SK-MEL-5 (cell line): ENCODE measurements at regions not wholly inside any gene's neighbourhood (a gene's known extent, or its start where the extent isn't known, plus 50 kb on each side); places are given as distances from the start of the nearest gene placed in this dataset.
A peak's percentile ranks its signal among the peaks of the same experiment; 100 is the strongest.

ENCODE experiments used
- DNase-seq: peaks from one replicate; pipeline ENCODE4 v3.0.0-alpha.2; 2016; ENCODE audit warnings: low read depth, low spot score
- in situ Hi-C: cut with HindIII; loops from 2 replicates; pipeline ENCODE4 v1.10.0; 2016; ENCODE audit warnings: low sequenced_read_pairs, high pct_unique_total_duplicates, low pct_unique_long_range_greater_than_20kb

DNA sequence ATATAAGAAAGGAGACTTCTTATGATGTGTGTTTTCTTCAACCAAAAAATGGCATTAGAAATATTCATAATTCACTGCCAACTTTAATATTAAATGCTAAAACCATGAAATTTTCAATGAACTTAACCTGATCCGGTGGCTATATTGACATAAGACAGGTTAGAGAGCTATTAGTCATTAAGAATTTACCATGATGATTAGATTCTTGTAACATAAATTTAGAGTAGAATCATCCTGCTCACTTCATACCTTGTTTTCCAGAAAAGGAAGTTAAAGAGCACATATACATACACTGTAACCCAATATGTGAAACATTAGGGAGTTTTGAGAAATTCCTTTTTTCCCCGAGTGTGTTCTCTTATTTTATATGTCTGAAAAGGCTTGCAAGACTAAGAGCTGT is 430.3 kb upstream of the SEMA3A start:
- no peak for DNase-seq
- in situ Hi-C loops: no loop called here

DNA sequence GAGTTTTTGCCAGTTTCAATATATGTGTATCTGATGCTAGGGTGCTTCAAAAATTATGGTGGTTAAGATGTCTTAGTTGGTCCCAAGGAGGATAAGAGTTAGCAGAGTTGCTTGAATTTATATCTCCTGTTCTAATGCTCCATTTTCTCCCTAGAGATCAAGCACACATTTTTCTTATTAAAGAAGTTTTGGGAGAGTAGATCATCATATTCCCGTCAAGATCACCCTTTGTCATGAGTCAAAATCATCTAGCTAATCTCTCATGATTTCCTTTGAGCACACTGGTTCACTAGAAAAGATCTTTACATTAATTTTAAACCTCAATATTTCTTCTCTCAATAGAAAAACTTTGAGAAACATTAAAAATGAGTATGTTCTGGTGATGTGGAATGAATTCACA is 429.9 kb upstream of the SEMA3A start:
- in situ Hi-C loops: no loop called here
- DNase-seq: no peak

DNA sequence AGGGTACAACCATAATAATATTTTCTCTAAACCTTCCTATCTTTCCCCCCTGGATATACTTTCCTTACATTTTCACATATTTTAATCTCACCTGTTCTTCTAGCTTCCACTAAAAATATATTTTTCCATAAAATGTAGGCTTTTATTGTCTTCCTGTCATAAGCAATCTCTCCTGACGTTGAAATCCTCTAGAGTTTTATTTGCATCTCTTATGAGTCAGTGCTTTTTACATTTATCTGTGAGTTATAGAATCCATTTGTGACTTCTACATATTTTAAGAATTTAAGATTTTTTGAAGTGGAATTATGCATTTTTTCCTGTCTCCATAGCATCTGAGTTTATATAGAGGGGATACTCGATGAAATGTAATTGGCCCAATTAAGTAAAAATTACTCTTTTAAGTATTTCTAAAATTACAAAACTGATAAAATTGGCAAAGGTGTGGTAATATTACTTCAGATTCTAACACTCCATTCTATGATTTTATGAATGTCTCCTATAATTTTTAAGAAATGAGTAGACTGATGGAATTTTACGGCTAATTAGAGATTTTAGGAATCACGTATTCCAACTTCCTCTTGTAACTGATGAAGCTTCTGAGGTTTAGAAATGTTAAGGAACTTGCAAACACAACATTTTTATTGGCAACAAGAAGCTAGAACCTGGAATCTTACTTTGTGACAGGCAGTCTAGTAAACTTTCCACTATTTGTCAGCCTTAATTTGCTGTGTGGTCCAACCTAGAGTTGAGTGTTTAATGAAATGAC is 422.9 kb upstream of the SEMA3A start:
- no peak for DNase-seq

DNA sequence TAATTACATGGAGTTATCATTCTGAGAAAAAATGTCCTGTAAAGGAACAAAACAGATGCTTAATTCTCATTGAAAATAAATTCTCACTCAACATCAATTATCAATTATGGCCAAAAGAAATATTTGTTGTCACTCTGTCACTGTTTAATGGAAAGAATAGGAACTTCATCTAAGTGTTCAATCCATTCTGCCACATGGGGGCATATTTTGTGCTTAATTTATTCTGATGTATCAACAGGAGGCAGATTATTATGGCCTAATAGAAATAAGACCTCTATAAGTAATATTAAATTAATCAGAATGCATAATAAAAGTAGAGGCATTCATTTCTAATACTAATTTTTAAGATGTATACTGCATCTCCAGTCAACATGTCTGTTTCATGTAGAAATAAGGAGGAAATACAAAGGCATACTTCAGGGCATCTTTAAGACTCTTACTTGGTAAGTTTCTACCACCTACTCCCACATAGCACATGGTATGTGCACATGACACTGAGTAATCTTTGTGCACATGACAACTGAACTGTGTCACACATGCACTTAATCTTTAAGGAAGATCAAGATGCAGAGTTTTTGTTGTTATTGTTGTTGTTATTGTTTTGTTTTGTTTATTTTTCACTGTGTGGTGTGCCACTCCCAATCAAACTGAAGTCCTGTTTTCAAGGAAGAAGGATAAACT is 420.4 kb upstream of the SEMA3A start:
- in situ Hi-C loops: no loop called here
- peak; percentile 77 for DNase-seq

More for the DNA sequence above, 422.9 kb upstream of the SEMA3A start:
- in situ Hi-C loops: no loop called here

DNA sequence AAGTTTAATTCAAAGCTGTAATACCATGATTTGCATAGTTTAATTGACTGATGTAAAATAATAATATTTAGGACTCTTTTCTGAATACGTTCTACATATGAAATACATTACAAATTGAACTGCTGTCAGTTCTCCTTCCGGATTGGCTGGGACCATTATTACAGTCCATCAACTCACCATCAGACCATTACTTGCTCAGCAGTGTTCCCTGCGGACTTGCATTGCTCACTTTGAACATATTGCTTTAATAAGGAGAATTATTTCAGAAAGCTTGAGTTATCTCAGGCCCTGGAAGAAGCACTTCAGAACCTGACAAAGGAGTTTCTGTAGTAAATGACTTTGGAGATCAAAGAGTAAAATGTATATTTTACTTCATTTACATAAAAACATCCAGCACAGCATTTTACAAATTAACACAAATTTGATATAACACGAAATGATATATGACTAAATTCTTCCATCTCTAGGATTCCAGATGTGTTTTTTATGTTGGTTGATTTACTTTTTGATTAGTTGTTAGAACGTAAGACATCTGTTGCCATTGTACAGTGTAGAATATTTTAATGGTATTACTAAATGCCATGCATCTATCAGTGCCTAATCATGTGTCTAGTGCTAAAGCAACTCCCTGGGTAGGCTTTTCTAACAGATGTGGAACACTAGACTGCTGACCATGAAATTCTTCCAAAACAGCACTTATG is 418.5 kb upstream of the SEMA3A start:
- in situ Hi-C loops: no loop called here
- no peak for DNase-seq

DNA sequence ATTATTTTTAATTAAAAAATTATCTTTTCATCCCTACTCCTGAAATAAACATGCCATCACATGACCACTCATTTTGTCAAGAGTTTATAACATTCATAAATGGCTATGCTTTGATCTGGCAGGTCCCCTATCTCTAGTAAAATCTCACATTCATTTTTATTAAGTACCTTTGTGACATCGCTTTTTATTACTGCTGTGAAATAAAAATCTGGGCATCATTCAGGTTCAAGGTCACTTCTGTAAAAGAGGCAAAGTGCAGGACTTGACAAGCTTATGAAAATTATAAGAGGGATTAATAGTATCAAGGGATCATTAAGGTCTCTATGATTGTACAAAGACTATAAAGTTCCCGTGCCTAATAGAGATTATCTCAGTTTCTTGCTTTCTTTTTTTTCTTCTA is 416.8 kb upstream of the SEMA3A start:
- in situ Hi-C loops: no loop called here
- DNase-seq: no peak

DNA sequence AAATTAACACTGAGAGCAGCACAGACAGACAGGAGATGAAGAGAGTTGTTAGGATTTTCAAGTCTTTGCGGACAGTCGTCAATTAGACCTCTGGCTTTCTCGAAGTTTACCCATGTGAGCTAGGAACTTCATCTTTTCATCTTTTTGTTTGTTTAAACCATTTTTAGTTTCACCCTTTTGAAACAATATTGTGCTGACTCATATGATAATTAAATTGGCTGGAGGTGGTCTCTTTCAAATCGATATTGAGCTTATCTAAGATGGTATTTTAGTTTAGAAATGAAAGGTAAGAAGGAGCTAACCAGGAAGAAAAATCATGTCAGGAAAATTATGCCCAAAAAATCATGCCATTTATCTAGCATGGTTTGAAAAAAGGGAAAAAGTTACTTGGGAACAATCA is 415.8 kb upstream of the SEMA3A start:
- no peak for DNase-seq
- in situ Hi-C loops: no loop called here

DNA sequence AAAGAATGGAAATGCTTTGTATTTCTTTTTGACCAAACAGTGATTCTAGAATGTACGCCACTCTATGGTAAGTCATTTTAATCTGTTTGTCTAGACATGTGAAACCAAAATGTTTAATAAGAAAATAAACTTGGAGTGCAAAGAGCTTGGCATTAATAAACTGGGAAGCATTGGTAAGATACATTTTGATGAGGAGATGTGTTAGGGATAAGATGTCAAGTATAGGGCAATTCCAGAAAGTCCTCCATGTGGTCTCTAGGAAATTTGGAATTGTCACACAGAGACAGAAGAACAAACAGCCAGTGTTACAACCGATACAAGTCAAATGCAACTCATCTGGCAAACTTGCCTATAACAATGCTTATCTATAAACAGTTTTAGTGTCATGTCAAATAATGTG is 410.7 kb upstream of the SEMA3A start:
- no peak for DNase-seq
- in situ Hi-C loops: no loop called here

DNA sequence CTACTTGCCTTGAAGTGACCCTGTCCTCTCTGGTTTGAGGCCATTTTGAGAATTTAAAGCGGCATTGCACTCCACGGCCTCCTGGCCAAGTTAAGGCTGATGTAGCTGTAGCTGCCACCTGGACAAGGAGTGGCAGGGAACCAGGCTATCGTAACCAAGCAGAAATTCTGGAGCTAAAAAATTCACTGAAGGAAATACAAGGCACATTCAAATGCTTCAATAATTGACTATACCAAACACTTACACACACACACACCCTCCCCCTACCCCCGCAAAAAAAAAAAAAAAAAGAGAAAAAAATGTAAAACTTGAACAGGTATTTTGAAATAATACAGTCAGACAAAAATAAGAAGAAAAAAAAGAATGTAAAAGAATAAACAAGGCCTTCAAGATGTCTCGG is 409.0 kb upstream of the SEMA3A start:
- in situ Hi-C loops: no loop called here
- DNase-seq: no peak

DNA sequence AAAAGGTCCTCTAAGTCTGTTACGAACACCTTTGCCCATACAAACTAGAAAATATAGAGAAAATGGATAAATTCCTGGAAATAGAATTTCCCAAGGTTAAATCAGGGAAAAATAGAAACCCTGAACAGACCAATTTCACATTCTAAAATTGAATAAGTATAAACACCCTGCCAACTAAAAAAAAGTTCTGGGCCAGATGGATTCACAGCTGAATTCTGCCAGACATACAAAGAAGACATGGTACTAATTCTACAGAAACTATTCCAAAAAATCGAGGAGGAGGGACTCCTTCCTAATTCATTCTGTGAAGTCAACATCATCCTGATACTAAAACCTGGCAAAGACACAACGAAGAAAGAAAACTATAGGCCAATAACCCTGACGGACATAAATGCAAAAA is 400.4 kb upstream of the SEMA3A start:
- in situ Hi-C loops: no loop called here
- DNase-seq: no peak

DNA sequence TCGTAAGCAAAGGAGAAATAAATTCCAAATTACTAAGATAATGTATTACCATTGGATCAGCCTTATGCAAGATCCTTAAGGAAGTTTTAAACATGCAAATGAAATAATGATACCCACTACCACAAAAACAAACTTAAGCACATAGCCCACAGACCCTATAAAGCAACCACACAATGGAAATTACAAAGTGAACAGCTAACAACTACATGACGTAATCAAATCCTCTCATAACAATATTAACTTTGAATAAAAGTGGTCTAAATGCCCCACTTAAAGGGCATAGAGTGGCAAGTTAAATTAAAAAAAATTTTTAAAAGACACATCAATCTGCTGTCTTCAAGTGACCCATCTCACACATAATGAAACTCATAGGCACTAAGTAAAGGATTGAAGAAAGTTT is 397.3 kb upstream of the SEMA3A start:
- DNase-seq: no peak
- in situ Hi-C loops: no loop called here

DNA sequence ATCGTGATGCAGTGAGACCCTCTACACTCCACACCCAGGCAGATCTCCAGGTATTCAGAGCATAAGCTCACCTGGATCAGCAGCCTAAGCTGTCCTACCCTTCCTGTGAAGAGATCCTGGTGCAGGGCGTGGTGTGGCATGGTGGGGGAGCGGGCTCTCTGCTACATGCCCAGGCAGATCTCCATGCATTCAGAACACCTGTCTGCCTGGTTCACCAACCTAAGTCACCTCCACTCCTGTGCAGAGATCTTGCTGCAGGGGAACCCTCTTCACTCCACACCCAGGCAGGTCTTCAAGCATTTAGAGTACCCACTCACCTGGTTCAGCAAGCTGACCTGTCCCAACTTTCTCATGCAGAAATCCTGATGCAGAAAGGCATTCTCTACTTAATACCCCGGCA is 394.4 kb upstream of the SEMA3A start:
- in situ Hi-C loops: no loop called here
- DNase-seq: no peak

DNA sequence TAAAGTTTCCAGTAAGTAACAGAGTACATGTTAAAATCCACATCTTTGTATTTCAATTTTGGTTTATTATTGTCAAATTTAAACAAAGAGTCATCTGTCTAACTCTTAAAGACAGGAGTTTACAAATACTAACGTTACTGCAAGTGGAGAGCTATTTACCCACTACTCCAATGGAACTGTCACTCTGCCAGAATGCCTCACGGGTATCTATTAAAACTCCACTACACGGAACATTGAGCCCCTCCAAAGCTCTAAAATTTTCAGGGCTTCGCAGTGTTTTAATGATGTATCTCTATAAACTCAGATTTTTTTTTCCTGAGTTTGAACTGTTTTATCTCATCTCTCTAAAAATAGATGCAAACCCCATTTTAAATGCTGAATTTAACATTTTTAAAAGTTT is 388.7 kb upstream of the SEMA3A start:
- in situ Hi-C loops: no loop called here
- no peak for DNase-seq

DNA sequence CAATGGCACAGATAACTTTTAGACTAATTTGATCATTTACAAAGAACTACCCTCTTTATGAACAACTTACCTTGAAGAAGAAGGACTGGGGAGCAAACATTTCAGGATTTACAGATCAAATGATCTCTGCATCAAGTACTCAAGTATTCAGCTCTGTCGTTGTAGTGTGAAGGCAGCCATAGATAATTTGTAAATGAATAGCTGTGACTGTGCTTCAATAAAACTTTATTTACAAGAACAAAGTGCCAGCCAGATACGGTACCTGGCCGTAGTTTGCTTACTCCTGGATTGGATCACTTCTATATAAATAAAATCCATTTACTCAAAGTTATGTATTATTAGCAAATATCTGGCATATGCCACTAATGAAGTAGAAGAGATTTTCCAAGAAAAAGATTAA is 388.2 kb upstream of the SEMA3A start:
- in situ Hi-C loops: no loop called here
- no peak for DNase-seq

DNA sequence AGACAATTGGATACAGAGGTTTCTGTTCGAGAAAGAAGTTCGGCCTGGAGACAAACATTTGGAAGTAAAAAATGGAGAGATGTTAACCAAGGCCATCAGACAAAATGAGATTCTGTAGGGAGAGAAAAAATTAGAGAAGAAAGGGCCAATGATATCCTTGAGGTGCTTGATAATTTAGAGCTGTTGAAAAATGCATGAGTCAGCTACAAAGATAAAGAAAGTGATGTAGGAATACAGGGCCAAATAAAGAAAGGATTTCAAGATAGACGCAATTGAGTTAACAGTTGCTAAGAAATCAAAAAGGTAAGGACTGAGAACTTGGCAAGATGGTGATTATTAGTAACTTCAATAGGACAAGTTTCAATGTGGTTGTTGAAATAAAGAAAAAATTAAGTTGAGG is 384.2 kb upstream of the SEMA3A start:
- in situ Hi-C loops: no loop called here
- no peak for DNase-seq

DNA sequence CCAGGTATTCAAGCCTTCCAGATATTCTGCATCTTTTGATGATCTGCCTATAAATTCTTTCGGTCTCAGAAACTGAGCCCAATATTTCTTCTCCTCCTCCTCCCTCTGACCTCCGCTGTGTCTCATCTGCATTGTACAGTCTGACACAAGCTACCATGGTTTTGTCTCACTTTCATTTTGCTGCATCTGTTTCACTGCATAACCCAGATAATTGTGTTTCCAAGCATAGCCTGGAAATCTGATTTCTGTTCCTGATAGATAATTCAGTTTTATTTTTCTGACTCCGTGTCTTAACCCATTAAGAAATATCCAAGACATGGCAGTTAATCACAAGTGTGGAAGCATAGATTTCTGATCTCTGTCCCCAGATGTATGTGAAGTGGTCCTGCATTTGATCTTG is 374.2 kb upstream of the SEMA3A start:
- DNase-seq: no peak
- in situ Hi-C loops: no loop called here

DNA sequence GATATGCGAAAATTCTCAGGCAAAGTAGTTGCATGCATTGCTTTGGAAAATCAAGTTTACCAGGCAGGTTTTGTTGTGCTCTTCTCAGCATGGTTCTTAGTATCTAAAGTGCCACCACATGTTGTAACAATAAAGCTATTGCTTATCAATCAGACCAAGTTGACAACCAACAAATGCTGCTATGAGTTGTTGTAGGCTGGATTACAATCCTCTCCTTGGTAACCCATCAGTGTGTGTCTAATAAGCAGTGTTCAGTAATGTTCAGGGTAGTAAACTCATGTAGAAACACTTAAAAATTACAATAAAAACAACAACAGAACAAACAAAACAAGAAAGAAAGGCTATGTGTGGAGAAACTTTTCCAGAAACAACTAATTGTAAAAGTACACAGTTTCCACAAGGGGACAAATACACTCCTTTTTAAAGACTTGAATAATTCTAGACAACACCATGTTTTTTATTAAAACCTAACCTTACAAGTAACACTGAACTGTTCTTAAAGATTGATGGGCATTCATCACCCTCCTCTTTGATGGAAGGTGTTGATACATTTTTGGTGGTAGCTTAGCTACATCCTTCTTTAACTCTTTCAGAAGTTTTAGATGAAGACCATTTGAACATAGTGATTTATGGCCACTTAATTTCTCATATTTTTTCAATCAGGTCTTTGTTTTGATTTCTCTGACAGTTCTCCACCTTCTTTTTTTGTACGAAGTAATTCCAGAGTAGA is 370.9 kb upstream of the SEMA3A start:
- in situ Hi-C loops: no loop called here
- no peak for DNase-seq

DNA sequence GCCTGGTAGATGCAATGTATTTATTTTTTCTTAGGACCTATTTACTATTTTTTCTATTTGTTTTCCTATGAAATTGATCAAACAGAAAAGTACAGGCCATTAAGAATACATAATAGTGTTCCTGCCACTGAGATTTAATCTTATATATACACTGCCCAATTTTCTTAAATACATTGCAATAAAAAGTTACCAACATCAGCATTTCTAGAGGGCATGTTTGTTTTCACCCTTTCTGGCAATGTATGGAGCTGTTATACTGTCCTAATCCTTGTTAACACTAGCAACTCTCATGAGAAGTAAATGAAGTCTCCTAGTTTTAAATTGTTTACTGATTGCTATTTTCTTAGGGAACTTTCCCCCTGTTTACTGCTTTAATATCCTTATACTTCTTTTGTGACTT is 359.1 kb upstream of the SEMA3A start:
- in situ Hi-C loops: no loop called here
- DNase-seq: no peak
